Pancreas (tissue), 10 donors: ENCODE measurements at regions not wholly inside any gene's neighbourhood (a gene's known extent, or its start where the extent isn't known, plus 50 kb on each side); places are given as distances from the start of the nearest gene placed in this dataset.
"Not testable (repeated sequence)": the region's sequence is repeated elsewhere in the genome, so short reads cannot be mapped to it uniquely, and the experiment has no call there.

Experiments
- ATAC-seq, 4 donors: fragments of 200-7000 bp; cut with Tn5 transposase; one replicate each; pipeline versions ENCODE4 v1.8.0 to v1.9.1; 2020; ENCODE audit warnings: mild to moderate bottlenecking in 4 of 4, moderate library complexity in 4 of 4
- DNase-seq, 6 donors: peaks; one replicate each; pipeline ENCODE4 v3.0.0-alpha.2; 2020
- FAIRE-seq: peaks from 2 replicates; lab custom pipeline; 2012; peaks lifted over from hg19 to GRCh38; lab: Jason Lieb, UNC
- H3K27ac ChIP-seq, 4 donors: fragments of 200-600 bp; sonication (generic); 1 replicate in 3 of 4; 2 replicates in 1 of 4; pipeline versions ENCODE4 v1.5.0 to v1.8.0; 2020
- H3K27me3 ChIP-seq, 4 donors: fragments of 200-600 bp; one replicate each; pipeline ENCODE4 v1.8.0; 2021
- H3K36me3 ChIP-seq, 3 donors: fragments of 200-600 bp; sonication (generic) in 1 of 3; one replicate each; pipeline versions ENCODE4 v1.5.0 to v1.8.0; 2020 to 2021
- H3K4me1 ChIP-seq, 3 donors: fragments of 200-600 bp; one replicate each; pipeline ENCODE4 v1.8.0; 2021
- H3K4me3 ChIP-seq, 4 donors: fragments of 200-600 bp; sonication (generic) in 2 of 4; one replicate each; pipeline versions ENCODE4 v1.5.0 to v1.8.0; 2020 to 2021
- H3K9me3 ChIP-seq, 4 donors: fragments of 200-600 bp; one replicate each; pipeline ENCODE4 v1.8.0; 2021
- WGBS, 2 donors: extraction: QIAGEN DNeasy Blood & Tissue Kit; methylation state at CpG; one replicate each; pipeline ENCODE4 v1.1.7; 2013; 5-methylcytosine and 5-hydroxymethylcytosine counted together
- intact Hi-C, 3 donors: fragments of 100-400 bp; cut with DNase I; formaldehyde crosslinking; loops; one replicate each; pipeline versions ENCODE4 v1.11.1 to v1.14.2; 2022
- TF ChIP-seq, protein P1 (sequence below), 4 donors: fragments of 200-600 bp; sonication (generic) in 3 of 4; IDR thresholded peaks; one replicate each; pipeline versions ENCODE4 v1.5.0 to v1.8.0; 2021; ENCODE audit warnings: antibody characterized with exemption in 4 of 4
- donor health status: healthy with polysubstance abuse.
- donor health status: DM: no; HTN: no; CAD: no; lungs with moderate emphysema.
- donor health status: DM: no; HTN: no; CAD: no.
- donor health status: control.
- donor health status: control.
- donor health status: Bipolar disorder and iron deficiency.
- donor health status: DM: yes; HTN: yes; CAD: no.
- donor health status: DM: no; HTN: no; CAD: no.
- donor health status: DM: no; HTN: no; CAD: no.
- donor health status: DM: yes; HTN: yes; CAD: no.

DNA sequence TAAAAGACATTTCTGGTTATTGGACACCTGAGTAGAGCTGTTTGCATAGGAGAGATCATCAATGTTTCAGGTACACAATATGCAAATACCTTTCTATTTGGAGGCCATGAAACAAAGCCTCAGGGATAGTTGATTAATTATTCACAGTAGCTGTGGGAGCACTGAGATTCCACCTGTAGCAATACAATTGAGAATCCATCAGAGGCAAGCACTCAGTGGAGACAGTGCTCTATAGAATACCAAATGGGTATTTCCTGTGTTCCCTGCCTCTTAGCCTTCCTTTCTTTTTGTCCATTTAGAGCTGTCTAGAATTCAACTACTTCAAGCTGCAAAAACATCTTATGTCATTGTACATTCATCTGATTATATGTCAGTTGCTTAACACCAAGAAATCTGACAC lies 1754.0 kb upstream of the ACO1 start:
- intact Hi-C loops: no loop called here
- no peak overlapping the region for H3K4me3 ChIP-seq
- TF ChIP-seq, protein P1, sequence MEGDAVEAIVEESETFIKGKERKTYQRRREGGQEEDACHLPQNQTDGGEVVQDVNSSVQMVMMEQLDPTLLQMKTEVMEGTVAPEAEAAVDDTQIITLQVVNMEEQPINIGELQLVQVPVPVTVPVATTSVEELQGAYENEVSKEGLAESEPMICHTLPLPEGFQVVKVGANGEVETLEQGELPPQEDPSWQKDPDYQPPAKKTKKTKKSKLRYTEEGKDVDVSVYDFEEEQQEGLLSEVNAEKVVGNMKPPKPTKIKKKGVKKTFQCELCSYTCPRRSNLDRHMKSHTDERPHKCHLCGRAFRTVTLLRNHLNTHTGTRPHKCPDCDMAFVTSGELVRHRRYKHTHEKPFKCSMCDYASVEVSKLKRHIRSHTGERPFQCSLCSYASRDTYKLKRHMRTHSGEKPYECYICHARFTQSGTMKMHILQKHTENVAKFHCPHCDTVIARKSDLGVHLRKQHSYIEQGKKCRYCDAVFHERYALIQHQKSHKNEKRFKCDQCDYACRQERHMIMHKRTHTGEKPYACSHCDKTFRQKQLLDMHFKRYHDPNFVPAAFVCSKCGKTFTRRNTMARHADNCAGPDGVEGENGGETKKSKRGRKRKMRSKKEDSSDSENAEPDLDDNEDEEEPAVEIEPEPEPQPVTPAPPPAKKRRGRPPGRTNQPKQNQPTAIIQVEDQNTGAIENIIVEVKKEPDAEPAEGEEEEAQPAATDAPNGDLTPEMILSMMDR (IDR thresholded peaks at IDR 0.05): no peak
- H3K27me3 ChIP-seq: no peaks in the 10 kb centered on the region
- no peak for DNase-seq
- no peak overlapping the region for H3K27ac ChIP-seq
- FAIRE-seq: no peak
- no peaks in the 10 kb centered on the region for H3K4me1 ChIP-seq
- ATAC-seq: no peak
- no peaks in the 10 kb centered on the region for H3K9me3 ChIP-seq
- no peaks in the 10 kb centered on the region for H3K36me3 ChIP-seq

DNA sequence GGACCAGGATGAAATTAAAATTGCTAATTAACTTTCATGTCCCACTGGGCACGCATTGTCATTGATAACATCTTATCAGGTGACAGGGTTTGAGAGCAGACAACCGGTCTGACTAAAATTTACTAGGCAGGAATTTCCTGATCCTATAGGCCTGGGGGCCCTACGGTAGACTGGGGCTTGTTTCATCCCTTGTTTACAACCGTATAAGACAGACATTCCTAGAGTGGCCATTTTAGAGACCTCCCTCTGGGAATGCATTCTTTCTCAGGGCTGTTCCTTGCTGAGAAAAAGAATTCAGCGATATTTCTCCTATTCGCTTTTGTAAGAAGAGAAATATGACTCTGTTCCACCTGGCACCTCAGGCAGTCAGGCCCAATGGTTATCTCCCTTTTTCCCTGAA lies 1737.8 kb upstream of the ACO1 start:
- H3K4me1 ChIP-seq, ATAC-seq, H3K27ac ChIP-seq, FAIRE-seq, H3K4me3 ChIP-seq, H3K9me3 ChIP-seq, H3K27me3 ChIP-seq, DNase-seq, H3K36me3 ChIP-seq, intact Hi-C loops: not testable (repeated sequence)
- 82 to 85% methylated on average over 6 of the region's 6 CpGs for WGBS, 2 donors

DNA sequence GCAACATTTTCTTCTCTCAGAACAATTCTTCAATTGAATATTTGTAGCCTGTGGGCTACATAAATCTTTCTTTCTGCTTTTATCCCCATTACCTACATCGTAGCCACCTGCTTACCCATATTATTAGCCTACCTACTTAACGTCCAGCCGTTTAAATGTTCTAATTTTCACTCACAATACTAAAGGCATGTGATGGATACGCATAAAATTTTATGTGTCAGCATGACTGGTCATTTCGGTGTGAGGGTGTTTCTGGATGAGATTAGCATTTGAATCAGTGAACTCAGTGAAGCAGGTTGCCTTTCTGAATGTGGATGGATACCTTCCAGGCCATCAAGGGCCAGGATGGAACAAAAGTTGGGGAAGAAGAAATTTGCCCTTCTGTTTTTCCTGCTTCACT lies 1722.5 kb upstream of the ACO1 start:
- Histone ChIP-seq H3K9me3 (no peaks in the 10 kb centered on the region), H3K4me1 (no peaks in the 10 kb centered on the region), H3K27ac (no peak overlapping the region), H3K36me3 (no peaks in the 10 kb centered on the region), H3K27me3 (no peaks in the 10 kb centered on the region), H3K4me3 (no peak overlapping the region)
- DNase-seq: no peak
- FAIRE-seq: no peak
- TF ChIP-seq, protein P1 (IDR thresholded peaks at IDR 0.05): no peak
- intact Hi-C loops: no loop called here
- 52 to 68% methylated on average over 5 of the region's 5 CpGs for WGBS, 2 donors
- no peak for ATAC-seq

DNA sequence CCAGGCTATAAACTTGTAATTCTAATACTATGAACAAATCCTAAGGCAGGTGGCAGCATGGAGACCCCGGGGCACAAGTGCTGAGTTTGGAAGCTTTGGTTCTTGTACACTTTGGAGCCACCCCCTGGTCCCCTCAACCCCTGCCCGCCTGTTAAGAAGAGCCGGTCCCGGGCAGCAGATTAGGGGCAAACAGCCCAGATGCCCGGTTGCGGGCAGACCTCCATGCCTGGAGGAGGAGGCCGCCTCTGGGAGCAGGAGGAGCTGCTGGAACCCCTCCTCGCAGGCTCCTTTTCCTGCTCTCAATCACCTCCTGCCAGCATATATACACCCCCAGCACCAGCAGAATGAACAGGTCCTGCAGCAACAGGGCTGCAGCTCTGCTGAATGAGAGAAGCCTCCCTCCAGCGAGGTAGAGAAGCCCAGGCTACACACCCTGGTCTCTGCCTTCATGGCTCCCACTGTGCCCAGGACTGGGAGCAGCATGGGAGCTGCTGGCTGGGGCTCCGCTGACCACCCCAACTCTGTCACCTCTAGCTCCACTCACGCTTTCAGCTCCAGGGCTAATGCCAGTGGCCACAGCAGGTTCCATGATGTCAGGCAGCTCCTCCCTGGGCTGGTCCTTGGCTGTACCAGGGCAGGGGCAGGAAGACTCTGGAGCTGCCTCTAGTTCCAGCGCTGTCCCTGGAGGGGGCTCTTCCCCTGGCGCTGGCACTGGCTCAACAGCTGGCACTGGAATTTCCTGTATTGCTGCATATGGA lies 1713.5 kb upstream of the ACO1 start:
- ATAC-seq (no peak), FAIRE-seq (no peak), DNase-seq (peak in 1 of 6 donors; percentile 42)
- no peaks in the 10 kb centered on the region for H3K4me1 ChIP-seq
- no peak overlapping the region for H3K4me3 ChIP-seq
- H3K9me3 ChIP-seq: no peaks in the 10 kb centered on the region
- H3K27me3 ChIP-seq: no peaks in the 10 kb centered on the region
- no peak overlapping the region for H3K27ac ChIP-seq
- H3K36me3 ChIP-seq: no peaks in the 10 kb centered on the region
- TF ChIP-seq, protein P1 (IDR thresholded peaks at IDR 0.05): no peak
- intact Hi-C loops: no loop called here
- WGBS, 2 donors: 77 to 85% methylated on average over 13 of the region's 13 CpGs

DNA sequence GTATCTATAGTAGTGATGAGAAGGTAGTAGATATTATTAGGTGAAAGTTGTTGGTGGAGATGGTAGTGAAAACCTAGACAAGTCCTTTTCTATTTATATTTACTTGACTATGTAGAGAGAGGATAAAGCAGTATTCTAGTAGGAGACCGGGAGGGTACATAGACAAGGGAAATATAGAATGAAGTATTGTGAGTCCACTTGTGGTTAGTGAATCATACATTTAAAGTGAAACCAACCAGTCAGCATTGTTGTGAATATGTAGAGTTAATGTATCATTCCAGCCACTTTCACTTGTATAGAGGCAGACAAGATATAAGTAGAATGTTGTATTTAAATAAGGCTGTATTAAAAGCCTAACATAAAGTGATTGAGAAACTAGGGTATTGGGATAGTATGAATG lies 1711.3 kb upstream of the ACO1 start:
- Histone ChIP-seq H3K4me1 (no peaks in the 10 kb centered on the region), H3K36me3 (no peaks in the 10 kb centered on the region), H3K4me3 (no peak overlapping the region), H3K27me3 (no peaks in the 10 kb centered on the region), H3K9me3 (no peaks in the 10 kb centered on the region), H3K27ac (no peak overlapping the region)
- TF ChIP-seq, protein P1 (IDR thresholded peaks at IDR 0.05): no peak
- FAIRE-seq (no peak), ATAC-seq (no peak), DNase-seq (no peak)
- intact Hi-C loops: no loop called here
- WGBS, 2 donors: 85 to 88% methylated on average over 1 of the region's 1 CpG
